Naive B cell (primary cell): ENCODE measurements at regions not wholly inside any gene's neighbourhood (a gene's known extent, or its start where the extent isn't known, plus 50 kb on each side); places are given as distances from the start of the nearest gene placed in this dataset.
"Not testable (repeated sequence)": the region's sequence is repeated elsewhere in the genome, so short reads cannot be mapped to it uniquely, and the experiment has no call there.

Experiments used
- ATAC-seq, 2 donors: fragments of 150-1000 bp; cut with Tn5 transposase; 2 replicates each; pipeline ENCODE4 v1.10.0; 2021; ENCODE audit warnings: low read depth in 2 of 2, mild to moderate bottlenecking in 2 of 2, moderate library complexity in 2 of 2
- DNase-seq: peaks from one replicate; pipeline ENCODE4 v3.0.0; 2022
- H3K27ac Mint-ChIP-seq, 6 donors: one replicate each; pipeline ENCODE4 v1.8.0; 2020 to 2022; ENCODE audit warnings: mild to moderate bottlenecking in 6 of 6, mixed read lengths in 6 of 6, moderate library complexity in 5 of 6, inconsistent platforms in 2 of 6
- H3K27me3 Mint-ChIP-seq, 3 donors: one replicate each; pipeline ENCODE4 v1.8.0; 2021 to 2022; ENCODE audit warnings: mixed read lengths in 3 of 3, mild to moderate bottlenecking in 1 of 3
- H3K36me3 Mint-ChIP-seq, 2 donors: one replicate each; pipeline ENCODE4 v1.8.0; 2020 to 2022; ENCODE audit warnings: mixed read lengths in 2 of 2, inconsistent platforms in 1 of 2, mild to moderate bottlenecking in 1 of 2
- H3K4me1 Mint-ChIP-seq, 3 donors: one replicate each; pipeline ENCODE4 v1.8.0; 2020 to 2022; ENCODE audit warnings: mixed read lengths in 3 of 3, inconsistent platforms in 1 of 3, mild to moderate bottlenecking in 1 of 3, moderate library complexity in 1 of 3
- H3K4me3 Mint-ChIP-seq, 8 donors: one replicate each; pipeline ENCODE4 v1.8.0; 2020 to 2022; ENCODE audit warnings: mild to moderate bottlenecking in 8 of 8, mixed read lengths in 8 of 8, moderate library complexity in 8 of 8, inconsistent platforms in 2 of 8
- H3K9me3 Mint-ChIP-seq, 7 donors: one replicate each; pipeline ENCODE4 v1.8.0; 2020 to 2022; ENCODE audit warnings: mixed read lengths in 7 of 7, mild to moderate bottlenecking in 5 of 7, inconsistent platforms in 2 of 7, moderate library complexity in 1 of 7

- not testable (repeated sequence) for H3K27me3 Mint-ChIP-seq, H3K4me3 Mint-ChIP-seq, H3K27ac Mint-ChIP-seq, H3K36me3 Mint-ChIP-seq, ATAC-seq, H3K4me1 Mint-ChIP-seq, DNase-seq
- peaks cover 5 to 45% (median 14%) of the 10 kb centered on the region in 7 donors for H3K9me3 Mint-ChIP-seq
Measured at GRCh38 chr3:3291756-3292283, 112.3 kb upstream of the CRBN start.

- Mint-ChIP-seq H3K36me3 (no peaks in the 10 kb centered on the region), H3K4me1 (peaks cover 0 to 8% (median 4%) of the 10 kb centered on the region in 3 donors), H3K9me3 (peaks cover 0 to 25% (median 14%) of the 10 kb centered on the region in 7 donors), H3K27ac (no peak overlapping the region), H3K4me3 (no peak overlapping the region), H3K27me3 (no peaks in the 10 kb centered on the region)
- DNase-seq (no peak), ATAC-seq (no peak)
Measured at GRCh38 chr3:3288255-3288654, 108.8 kb upstream of the CRBN start.

- no peak for DNase-seq
Measured at GRCh38 chr3:3286014-3286413, 106.5 kb upstream of the CRBN start.

GRCh38 chr3:3281024-3281423 lies 101.5 kb upstream of the CRBN start:
- Mint-ChIP-seq H3K27ac (no peak overlapping the region), H3K4me1 (peaks cover 0 to 8% (median 5%) of the 10 kb centered on the region in 3 donors), H3K36me3 (no peaks in the 10 kb centered on the region), H3K27me3 (peaks cover 0 to 4% (median 0%) of the 10 kb centered on the region in 3 donors), H3K4me3 (no peak overlapping the region), H3K9me3 (peaks cover 0 to 11% (median 4%) of the 10 kb centered on the region in 7 donors)
- no peak for ATAC-seq
- DNase-seq: no peak

More at GRCh38 chr3:3286014-3286413, 106.5 kb upstream of the CRBN start:
- no peak for ATAC-seq
- H3K27me3 Mint-ChIP-seq: no peaks in the 10 kb centered on the region
- peak overlapping the region in 1 of 6 donors; percentile 43 for H3K27ac Mint-ChIP-seq
- H3K36me3 Mint-ChIP-seq: no peaks in the 10 kb centered on the region
- peaks cover 0 to 8% (median 4%) of the 10 kb centered on the region in 3 donors for H3K4me1 Mint-ChIP-seq
- H3K9me3 Mint-ChIP-seq: peaks cover 0 to 15% (median 7%) of the 10 kb centered on the region in 7 donors
- no peak overlapping the region for H3K4me3 Mint-ChIP-seq

GRCh38 chr3:3280396-3280795 lies 100.9 kb upstream of the CRBN start:
- Mint-ChIP-seq H3K4me3 (no peak overlapping the region), H3K27me3 (peaks cover 0 to 4% (median 0%) of the 10 kb centered on the region in 3 donors), H3K27ac (no peak overlapping the region), H3K36me3 (no peaks in the 10 kb centered on the region), H3K9me3 (peaks cover 0 to 10% (median 4%) of the 10 kb centered on the region in 7 donors), H3K4me1 (peaks cover 0 to 8% (median 5%) of the 10 kb centered on the region in 3 donors)
- DNase-seq: no peak
- no peak for ATAC-seq

- H3K36me3 Mint-ChIP-seq: no peaks in the 10 kb centered on the region
- H3K27ac Mint-ChIP-seq: no peak overlapping the region
- H3K9me3 Mint-ChIP-seq: no peaks in the 10 kb centered on the region
- ATAC-seq: no peak
- H3K4me3 Mint-ChIP-seq: no peak overlapping the region
- H3K4me1 Mint-ChIP-seq: peaks cover 0 to 2% (median 0%) of the 10 kb centered on the region in 3 donors
- no peak for DNase-seq
- H3K27me3 Mint-ChIP-seq: peaks cover 0 to 4% (median 0%) of the 10 kb centered on the region in 3 donors
Measured at GRCh38 chr3:3278073-3278472, 98.6 kb upstream of the CRBN start.

GRCh38 chr3:3276630-3277029 lies 97.1 kb upstream of the CRBN start:
- no peak for ATAC-seq
- DNase-seq: no peak
- Mint-ChIP-seq H3K4me3 (no peak overlapping the region), H3K9me3 (no peaks in the 10 kb centered on the region), H3K27ac (no peak overlapping the region), H3K4me1 (peaks cover 0 to 2% (median 0%) of the 10 kb centered on the region in 3 donors), H3K27me3 (peaks cover 0 to 4% (median 0%) of the 10 kb centered on the region in 3 donors), H3K36me3 (no peaks in the 10 kb centered on the region)

- peaks cover 0 to 1% (median 0%) of the 10 kb centered on the region in 7 donors for H3K9me3 Mint-ChIP-seq
- DNase-seq: no peak
- H3K27me3 Mint-ChIP-seq: peaks cover 0 to 12% (median 0%) of the 10 kb centered on the region in 3 donors
- no peaks in the 10 kb centered on the region for H3K4me1 Mint-ChIP-seq
- H3K27ac Mint-ChIP-seq: no peak overlapping the region
- H3K4me3 Mint-ChIP-seq: no peak overlapping the region
- ATAC-seq: no peak
- H3K36me3 Mint-ChIP-seq: no peaks in the 10 kb centered on the region
Measured at GRCh38 chr3:3264796-3265195, 85.3 kb upstream of the CRBN start.

- Mint-ChIP-seq H3K36me3 (no peaks in the 10 kb centered on the region), H3K27me3 (peaks cover 0 to 5% (median 0%) of the 10 kb centered on the region in 3 donors), H3K9me3 (peaks cover 0 to 1% (median 0%) of the 10 kb centered on the region in 7 donors), H3K4me1 (no peaks in the 10 kb centered on the region), H3K27ac (no peak overlapping the region), H3K4me3 (no peak overlapping the region)
- DNase-seq: no peak
- ATAC-seq: no peak
Measured at GRCh38 chr3:3260870-3261269, 81.4 kb upstream of the CRBN start.

- no peak for DNase-seq
- no peak for ATAC-seq
- Mint-ChIP-seq H3K36me3 (no peaks in the 10 kb centered on the region), H3K4me3 (no peak overlapping the region), H3K27me3 (peaks cover 0 to 5% (median 0%) of the 10 kb centered on the region in 3 donors), H3K9me3 (peaks cover 0 to 5% (median 0%) of the 10 kb centered on the region in 7 donors), H3K4me1 (no peaks in the 10 kb centered on the region), H3K27ac (no peak overlapping the region)
Measured at GRCh38 chr3:3259181-3259580, 79.7 kb upstream of the CRBN start.

GRCh38 chr3:3258281-3258680 lies 78.8 kb upstream of the CRBN start:
- Mint-ChIP-seq H3K27ac (no peak overlapping the region), H3K9me3 (peaks cover 0 to 11% (median under 1%) of the 10 kb centered on the region in 7 donors), H3K36me3 (no peaks in the 10 kb centered on the region), H3K4me1 (no peaks in the 10 kb centered on the region), H3K4me3 (no peak overlapping the region), H3K27me3 (no peaks in the 10 kb centered on the region)
- no peak for DNase-seq
- no peak for ATAC-seq

GRCh38 chr3:3241596-3241995 lies 62.1 kb upstream of the CRBN start:
- H3K4me1 Mint-ChIP-seq: no peaks in the 10 kb centered on the region
- H3K9me3 Mint-ChIP-seq: peaks cover 0 to 1% (median 0%) of the 10 kb centered on the region in 7 donors
- DNase-seq (no peak), ATAC-seq (no peak)
- peaks cover 0 to 6% (median 0%) of the 10 kb centered on the region in 3 donors for H3K27me3 Mint-ChIP-seq
- no peak overlapping the region for H3K27ac Mint-ChIP-seq
- H3K4me3 Mint-ChIP-seq: no peak overlapping the region
- no peaks in the 10 kb centered on the region for H3K36me3 Mint-ChIP-seq

GRCh38 chr3:3240986-3241385 lies 61.5 kb upstream of the CRBN start:
- Mint-ChIP-seq H3K27ac (no peak overlapping the region), H3K4me1 (no peaks in the 10 kb centered on the region), H3K9me3 (peaks cover 0 to 1% (median 0%) of the 10 kb centered on the region in 7 donors), H3K4me3 (no peak overlapping the region), H3K36me3 (no peaks in the 10 kb centered on the region), H3K27me3 (peaks cover 0 to 4% (median 0%) of the 10 kb centered on the region in 3 donors)
- DNase-seq: no peak
- no peak for ATAC-seq

- H3K27me3 Mint-ChIP-seq: no peaks in the 10 kb centered on the region
- no peak overlapping the region for H3K4me3 Mint-ChIP-seq
- peaks cover 0 to 3% of the 10 kb centered on the region in 2 donors for H3K36me3 Mint-ChIP-seq
- H3K9me3 Mint-ChIP-seq: peaks cover 0 to 6% (median 0%) of the 10 kb centered on the region in 7 donors
- ATAC-seq: no peak
- no peaks in the 10 kb centered on the region for H3K4me1 Mint-ChIP-seq
- DNase-seq: no peak
- H3K27ac Mint-ChIP-seq: no peak overlapping the region
Measured at GRCh38 chr3:3237979-3238378, 58.5 kb upstream of the CRBN start.
